Trophoblast cell (in vitro differentiated cells and primary cell): ENCODE measurements at regions not wholly inside any gene's neighbourhood (a gene's known extent, or its start where the extent isn't known, plus 50 kb on each side); places are given as distances from the start of the nearest gene placed in this dataset.

Experiments used
- DNase-seq, 2 donors: peaks; one replicate each; pipeline ENCODE4 v3.0.0-alpha.2; 2016
- H2AFZ ChIP-seq: 2 replicates; pipeline ENCODE4 v1.6.1; 2013; ENCODE audit warnings: low read length, moderate library complexity, mild to moderate bottlenecking; ENCODE audit not compliant: insufficient read depth, poor library complexity
- H2AK5ac ChIP-seq: 2 replicates; pipeline ENCODE4 v1.6.1; 2013; ENCODE audit warnings: mild to moderate bottlenecking, low read length
- H2BK120ac ChIP-seq: 2 replicates; pipeline ENCODE4 v1.6.1; 2013; ENCODE audit warnings: low read length, mild to moderate bottlenecking, moderate library complexity; ENCODE audit not compliant: insufficient read depth, poor library complexity
- H2BK12ac ChIP-seq: 2 replicates; pipeline ENCODE4 v1.6.1; 2013; ENCODE audit warnings: mild to moderate bottlenecking, low read length, moderate library complexity
- H2BK5ac ChIP-seq: 2 replicates; pipeline ENCODE4 v1.6.1; 2013; ENCODE audit warnings: low read length, low read depth, moderate library complexity, mild to moderate bottlenecking; ENCODE audit not compliant: poor library complexity
- H3K14ac ChIP-seq: 2 replicates; pipeline ENCODE4 v1.6.1; 2013; ENCODE audit warnings: mild to moderate bottlenecking, low read length
- H3K18ac ChIP-seq: 2 replicates; pipeline ENCODE4 v1.6.1; 2013; ENCODE audit warnings: mild to moderate bottlenecking, low read length
- H3K23ac ChIP-seq: 2 replicates; pipeline ENCODE4 v1.6.1; 2013; ENCODE audit warnings: low read length
- H3K27ac ChIP-seq: 2 replicates; pipeline ENCODE4 v1.5.1; 2013; ENCODE audit warnings: low read depth, mild to moderate bottlenecking, inconsistent platforms, low read length, moderate library complexity
- H3K27me3 ChIP-seq: 2 replicates; pipeline ENCODE4 v1.6.1; 2013; ENCODE audit warnings: inconsistent platforms, mild to moderate bottlenecking, low read length, moderate library complexity; ENCODE audit not compliant: insufficient read depth
- H3K36me3 ChIP-seq, 2 experiments: 1 replicate in 1 of 2; 2 replicates in 1 of 2; pipeline ENCODE4 v1.6.1; 2013; ENCODE audit warnings: low read length in 2 of 2, mild to moderate bottlenecking in 2 of 2, moderate library complexity in 1 of 2; ENCODE audit not compliant: insufficient read depth in 2 of 2, control insufficient read depth in 1 of 2
- H3K4ac ChIP-seq: 2 replicates; pipeline ENCODE4 v1.6.1; 2013; ENCODE audit warnings: low read depth, mild to moderate bottlenecking, low read length, moderate library complexity
- H3K4me1 ChIP-seq, 2 experiments: 1 replicate in 1 of 2; 2 replicates in 1 of 2; pipeline ENCODE4 v1.6.1; 2013; ENCODE audit warnings: low read length in 2 of 2, mild to moderate bottlenecking in 2 of 2, moderate library complexity in 1 of 2; ENCODE audit not compliant: insufficient read depth in 2 of 2, control insufficient read depth in 1 of 2
- H3K4me2 ChIP-seq: 2 replicates; pipeline ENCODE4 v1.6.1; 2013; ENCODE audit warnings: inconsistent platforms, mild to moderate bottlenecking, low read length, moderate library complexity
- H3K4me3 ChIP-seq: 2 replicates; pipeline ENCODE4 v1.5.1; 2013; ENCODE audit warnings: mild to moderate bottlenecking, low read depth, low read length, inconsistent platforms
- H3K79me1 ChIP-seq: one replicate; pipeline ENCODE4 v1.6.1; 2013; ENCODE audit warnings: low read length
- H3K79me2 ChIP-seq: 2 replicates; pipeline ENCODE4 v1.6.1; 2013; ENCODE audit warnings: low read length, mild to moderate bottlenecking; ENCODE audit not compliant: control insufficient read depth, insufficient read depth, poor library complexity
- H3K9ac ChIP-seq: 2 replicates; pipeline ENCODE4 v1.6.1; 2013; ENCODE audit warnings: mild to moderate bottlenecking, low read length
- H3K9me3 ChIP-seq: 2 replicates; pipeline ENCODE4 v1.6.1; 2013; ENCODE audit warnings: low read depth, mild to moderate bottlenecking, control low read depth, inconsistent platforms, low read length; ENCODE audit not compliant: insufficient read depth
- H4K12ac ChIP-seq: 2 replicates; pipeline ENCODE4 v1.6.1; 2013; ENCODE audit warnings: low read depth, mild to moderate bottlenecking, low read length, moderate library complexity
- H4K8ac ChIP-seq: 2 replicates; pipeline ENCODE4 v1.6.1; 2013; ENCODE audit warnings: low read depth, mild to moderate bottlenecking, low read length, moderate library complexity
- H4K91ac ChIP-seq: one replicate; pipeline ENCODE4 v1.6.1; 2013; ENCODE audit warnings: low read depth, mild to moderate bottlenecking, low read length, moderate library complexity
- WGBS: extraction: QIAGEN DNeasy Blood & Tissue Kit; methylation state at CpG from one replicate; pipeline ENCODE4 v1.1.7; 2013; ENCODE audit warnings: missing lambda C conversion rate; ENCODE audit not compliant: insufficient read length, insufficient coverage; ENCODE audit errors: extremely low coverage; 5-methylcytosine and 5-hydroxymethylcytosine counted together

DNA sequence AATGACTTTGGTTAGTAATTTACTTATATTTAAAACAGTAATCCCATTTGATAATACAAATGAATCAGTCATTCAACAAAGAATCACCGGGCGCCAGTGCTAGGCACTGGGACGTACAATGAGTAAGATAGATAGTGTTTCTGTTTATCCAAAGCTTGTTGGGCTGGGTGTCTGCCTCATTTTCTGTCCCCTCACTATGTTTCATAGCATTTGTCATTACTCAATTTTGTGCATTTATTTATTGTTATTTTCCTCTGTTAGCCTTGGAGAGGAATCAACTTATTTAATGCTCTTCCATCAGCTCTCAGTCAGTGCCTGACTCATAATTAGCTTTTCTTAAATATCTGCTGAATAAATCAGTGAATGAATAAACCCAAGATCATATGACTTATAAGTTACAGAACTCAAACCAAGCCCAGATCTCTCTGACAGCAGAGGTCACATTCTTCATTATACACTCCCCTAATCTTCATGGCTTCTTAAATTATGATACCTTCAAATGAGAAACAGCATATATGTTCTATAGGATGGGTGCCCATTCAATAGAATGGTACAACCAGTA lies 86.2 kb downstream of the TSPAN8 start:
- no peak overlapping the region for H3K9ac ChIP-seq
- H3K4me2 ChIP-seq = no peak overlapping the region
- no peaks in the 10 kb centered on the region for H3K9me3 ChIP-seq
- no peak overlapping the region for H3K23ac ChIP-seq
- no peak overlapping the region for H3K4me3 ChIP-seq
- no peak overlapping the region for H2AK5ac ChIP-seq
- H3K27me3 ChIP-seq = no peaks in the 10 kb centered on the region
- H4K91ac ChIP-seq = no peak overlapping the region
- WGBS = no CpG with 5 or more reads among the region's 3 CpGs
- H3K18ac ChIP-seq = no peak overlapping the region
- H3K4ac ChIP-seq = no peak overlapping the region
- no peaks in the 10 kb centered on the region for H3K4me1 ChIP-seq
- H3K79me1 ChIP-seq = no peaks in the 10 kb centered on the region
- H3K27ac ChIP-seq = no peak overlapping the region
- no peak for DNase-seq
- no peak overlapping the region for H4K12ac ChIP-seq
- no peak overlapping the region for H2AFZ ChIP-seq
- no peaks in the 10 kb centered on the region for H3K36me3 ChIP-seq
- no peak overlapping the region for H3K14ac ChIP-seq
- H4K8ac ChIP-seq = no peak overlapping the region
- H2BK5ac ChIP-seq = no peak overlapping the region
- H2BK12ac ChIP-seq = no peak overlapping the region
- no peak overlapping the region for H2BK120ac ChIP-seq
- H3K79me2 ChIP-seq = no peaks in the 10 kb centered on the region

DNA sequence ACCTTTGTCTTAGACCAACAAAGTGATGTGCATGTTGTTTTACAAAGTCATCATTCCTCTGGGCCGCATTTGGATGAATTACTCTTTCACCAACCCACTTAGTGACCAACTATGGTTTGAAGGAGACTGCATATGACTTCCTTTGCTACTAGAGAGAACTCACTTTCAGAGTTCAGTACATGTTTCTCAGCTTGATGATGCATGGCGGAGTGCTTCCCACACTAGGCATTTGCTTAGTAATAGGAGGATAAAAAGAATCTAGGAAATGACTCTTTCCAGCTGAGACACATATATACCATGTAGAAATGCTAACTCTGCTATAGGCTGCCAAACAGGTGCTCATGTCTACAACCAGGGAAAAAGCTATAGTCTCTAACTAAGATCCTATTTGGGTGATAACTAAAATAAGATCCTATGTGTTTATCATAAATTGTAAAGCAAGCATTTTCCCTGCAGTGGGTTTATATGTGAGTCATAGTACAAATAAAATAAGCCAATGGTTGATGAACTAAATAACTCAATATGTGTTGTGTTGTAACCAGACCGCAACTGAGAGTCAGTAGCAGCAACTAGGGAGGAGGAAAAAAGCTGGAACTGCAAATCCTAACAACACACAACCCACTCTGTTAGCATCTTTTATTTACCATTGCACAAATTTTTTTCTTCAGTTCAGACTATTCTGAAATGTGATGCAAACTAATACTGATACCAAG lies 87.2 kb downstream of the TSPAN8 start:
- no CpG with 5 or more reads among the region's 3 CpGs for WGBS
- H3K14ac ChIP-seq = no peak overlapping the region
- no peak overlapping the region for H3K9ac ChIP-seq
- no peak overlapping the region for H4K91ac ChIP-seq
- H2BK5ac ChIP-seq = no peak overlapping the region
- no peak overlapping the region for H2BK120ac ChIP-seq
- H2BK12ac ChIP-seq = no peak overlapping the region
- no peak overlapping the region for H4K12ac ChIP-seq
- H3K18ac ChIP-seq = no peak overlapping the region
- no peak overlapping the region for H3K4me3 ChIP-seq
- DNase-seq = no peak
- H3K9me3 ChIP-seq = no peaks in the 10 kb centered on the region
- no peak overlapping the region for H3K4ac ChIP-seq
- H3K23ac ChIP-seq = no peak overlapping the region
- no peak overlapping the region for H2AFZ ChIP-seq
- H3K4me1 ChIP-seq = no peaks in the 10 kb centered on the region
- no peak overlapping the region for H4K8ac ChIP-seq
- H3K27me3 ChIP-seq = no peaks in the 10 kb centered on the region
- no peaks in the 10 kb centered on the region for H3K79me1 ChIP-seq
- no peaks in the 10 kb centered on the region for H3K36me3 ChIP-seq
- H3K4me2 ChIP-seq = no peak overlapping the region
- H2AK5ac ChIP-seq = no peak overlapping the region
- H3K27ac ChIP-seq = no peak overlapping the region
- H3K79me2 ChIP-seq = no peaks in the 10 kb centered on the region

DNA sequence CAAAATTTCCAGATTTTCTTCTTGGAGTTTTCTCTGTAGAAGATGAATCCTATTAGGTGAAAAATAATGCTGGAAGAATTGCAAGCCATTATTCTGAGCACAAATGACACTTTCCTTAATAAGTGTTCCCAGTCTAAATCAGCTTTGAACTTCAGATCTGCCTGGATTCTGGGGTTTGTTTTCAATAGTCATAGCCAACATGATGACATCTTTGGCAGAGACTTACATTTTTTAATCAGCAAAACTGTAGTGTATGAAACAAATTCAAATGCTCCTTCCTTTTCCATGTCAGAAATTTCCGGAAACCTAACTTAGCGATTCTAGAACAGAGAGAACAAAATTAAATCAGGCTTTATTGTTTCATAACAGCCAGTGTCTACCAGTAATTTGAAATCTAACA lies 88.5 kb downstream of the TSPAN8 start:
- Histone ChIP-seq H3K23ac (no peak overlapping the region), H3K36me3 (no peaks in the 10 kb centered on the region), H4K91ac (no peak overlapping the region), H3K79me1 (no peaks in the 10 kb centered on the region), H3K14ac (no peak overlapping the region), H3K9me3 (no peaks in the 10 kb centered on the region), H3K4me2 (no peak overlapping the region), H3K79me2 (no peaks in the 10 kb centered on the region), H4K8ac (no peak overlapping the region), H3K9ac (no peak overlapping the region), H2AFZ (no peak overlapping the region), H3K27ac (no peak overlapping the region), H3K4me3 (no peak overlapping the region), H2BK120ac (no peak overlapping the region), H3K4ac (no peak overlapping the region), H3K4me1 (no peaks in the 10 kb centered on the region), H4K12ac (no peak overlapping the region), H2BK12ac (no peak overlapping the region), H3K18ac (no peak overlapping the region), H3K27me3 (no peaks in the 10 kb centered on the region), H2BK5ac (no peak overlapping the region), H2AK5ac (no peak overlapping the region)
- WGBS = no CpG with 5 or more reads among the region's 2 CpGs
- DNase-seq = no peak

DNA sequence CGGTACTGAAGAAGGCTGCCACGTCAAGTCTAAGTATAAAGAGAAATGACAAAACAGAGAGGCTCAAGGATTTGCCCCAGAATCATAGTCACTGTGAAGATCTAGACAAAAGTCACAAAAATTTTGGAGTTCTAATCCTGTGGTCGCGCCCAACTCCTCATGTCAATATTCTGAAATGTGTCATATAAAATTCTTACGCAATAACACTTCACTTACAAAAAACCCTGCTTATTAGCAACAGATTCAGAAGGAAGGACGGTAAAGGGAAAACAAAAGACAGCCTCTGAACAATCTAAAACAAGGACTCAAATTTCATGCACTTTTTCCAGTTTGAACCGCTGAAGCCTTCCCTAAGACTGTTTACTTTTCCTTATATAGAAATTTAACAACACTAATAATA lies 94.7 kb downstream of the TSPAN8 start:
- Histone ChIP-seq H3K27ac (no peak overlapping the region), H4K8ac (no peak overlapping the region), H2AK5ac (no peak overlapping the region), H2BK12ac (no peak overlapping the region), H3K4ac (no peak overlapping the region), H3K4me3 (no peak overlapping the region), H3K4me2 (no peak overlapping the region), H3K4me1 (no peaks in the 10 kb centered on the region), H2BK120ac (no peak overlapping the region), H3K79me2 (no peaks in the 10 kb centered on the region), H4K91ac (no peak overlapping the region), H3K9me3 (no peaks in the 10 kb centered on the region), H3K36me3 (no peaks in the 10 kb centered on the region), H3K14ac (no peak overlapping the region), H2BK5ac (no peak overlapping the region), H3K18ac (no peak overlapping the region), H2AFZ (no peak overlapping the region), H3K27me3 (no peaks in the 10 kb centered on the region), H3K9ac (no peak overlapping the region), H3K79me1 (no peaks in the 10 kb centered on the region), H3K23ac (no peak overlapping the region), H4K12ac (no peak overlapping the region)
- no CpG with 5 or more reads among the region's 7 CpGs for WGBS
- no peak for DNase-seq
